GM18861 (cell line): ENCODE measurements at regions not wholly inside any gene's neighbourhood (a gene's known extent, or its start where the extent isn't known, plus 50 kb on each side); places are given as distances from the start of the nearest gene placed in this dataset.
A peak's percentile ranks its signal among the peaks of the same experiment; 100 is the strongest.

Experiments used
- ATAC-seq: cut with Tn5 transposase; IDR thresholded peaks from one replicate; pipeline ENCODE4 v1.9.1; 2021; ENCODE audit not compliant: unreplicated experiment

DNA sequence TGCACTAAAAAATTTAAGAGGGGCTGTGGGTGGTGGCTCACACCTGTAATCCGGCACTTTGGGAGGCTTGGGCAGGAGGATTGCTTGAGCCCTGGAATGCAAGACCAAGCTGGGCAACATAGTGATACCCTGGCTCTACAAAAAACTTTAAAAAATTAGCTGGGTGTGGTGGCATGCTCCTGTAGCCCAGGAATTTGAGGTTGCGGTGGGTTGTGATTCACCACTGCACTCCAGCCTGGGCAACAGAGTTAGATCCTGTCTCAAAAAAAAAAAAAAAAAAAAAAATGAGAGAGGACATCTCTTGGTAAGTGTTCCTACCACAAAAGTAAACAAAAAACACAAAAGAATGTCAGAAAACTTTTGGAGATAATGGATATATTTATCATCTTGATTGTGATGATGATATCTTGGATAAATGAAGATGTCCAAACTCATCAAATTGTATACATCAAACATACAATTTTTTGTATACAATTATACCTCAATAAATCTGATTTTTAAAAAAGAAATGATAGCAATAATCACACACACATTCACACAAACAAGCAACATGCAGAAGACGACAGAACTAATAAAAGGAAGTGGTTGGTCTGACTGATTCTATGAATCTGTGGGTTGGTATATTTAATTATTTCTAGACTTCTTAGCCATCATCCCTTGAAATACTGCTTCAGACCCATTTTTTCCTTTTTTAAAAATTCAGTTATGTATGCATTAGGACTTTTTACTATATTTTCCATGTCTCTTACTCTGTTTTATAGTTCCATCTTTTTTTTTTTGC is 465.9 kb downstream of the PLA2G4A start:
- no peak for ATAC-seq

DNA sequence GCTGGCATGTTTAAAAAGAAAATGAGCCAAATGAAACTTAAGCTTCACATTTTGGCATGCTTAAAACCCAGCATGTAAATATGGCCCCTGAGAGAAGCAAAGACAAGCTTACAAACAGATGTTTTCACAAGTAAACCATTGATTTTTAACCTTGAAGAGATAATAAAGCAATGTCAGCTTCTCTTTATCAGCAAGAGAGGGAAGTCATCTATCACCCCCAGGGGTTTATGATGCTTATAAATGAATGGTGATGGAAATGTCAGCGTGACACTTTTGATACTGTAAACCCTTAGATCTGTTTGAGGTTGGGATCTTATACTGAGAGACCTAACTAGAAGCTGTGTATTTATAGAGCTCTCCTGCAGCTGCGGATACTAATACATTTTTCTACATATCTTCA is 471.3 kb downstream of the PLA2G4A start:
- ATAC-seq, result no peak

DNA sequence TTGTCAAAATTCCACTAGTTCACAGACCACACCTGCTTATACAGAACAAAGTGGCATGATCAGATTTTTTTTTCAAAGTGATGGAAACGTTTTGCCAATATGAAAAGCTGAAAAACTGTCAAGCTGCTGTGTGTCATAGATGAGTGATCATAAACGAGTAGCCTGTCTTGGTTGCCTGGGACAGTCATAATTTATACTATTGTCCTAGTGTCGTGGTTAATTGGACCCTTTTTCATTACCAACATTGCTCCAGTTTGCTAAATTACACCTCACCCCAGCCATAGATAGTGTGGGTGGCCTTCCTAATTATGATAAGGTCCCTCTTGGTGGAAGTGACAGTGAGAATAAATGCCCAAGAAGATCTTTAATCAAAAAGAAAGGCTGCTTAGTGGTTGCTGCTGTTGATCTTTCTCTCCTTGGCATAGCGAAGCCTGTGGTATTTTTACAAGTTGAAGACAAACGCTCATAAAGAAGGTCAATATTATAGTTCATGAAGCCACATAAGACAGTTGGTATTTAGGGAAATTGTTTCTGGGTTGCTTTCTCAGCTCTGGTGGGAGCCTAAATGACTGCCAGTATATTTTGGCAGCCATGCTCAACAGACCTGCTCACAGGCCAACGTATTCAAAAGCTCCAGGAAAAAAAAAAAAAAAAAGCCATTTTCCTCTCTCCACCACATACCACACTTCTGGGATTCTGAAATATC is 478.1 kb downstream of the PLA2G4A start:
- no peak for ATAC-seq

GRCh38 chr1:187310038-187310631 is 481.4 kb downstream of the PLA2G4A start:
- ATAC-seq, result no peak

GRCh38 chr1:187313115-187313514 is 484.4 kb downstream of the PLA2G4A start:
- no peak for ATAC-seq

DNA sequence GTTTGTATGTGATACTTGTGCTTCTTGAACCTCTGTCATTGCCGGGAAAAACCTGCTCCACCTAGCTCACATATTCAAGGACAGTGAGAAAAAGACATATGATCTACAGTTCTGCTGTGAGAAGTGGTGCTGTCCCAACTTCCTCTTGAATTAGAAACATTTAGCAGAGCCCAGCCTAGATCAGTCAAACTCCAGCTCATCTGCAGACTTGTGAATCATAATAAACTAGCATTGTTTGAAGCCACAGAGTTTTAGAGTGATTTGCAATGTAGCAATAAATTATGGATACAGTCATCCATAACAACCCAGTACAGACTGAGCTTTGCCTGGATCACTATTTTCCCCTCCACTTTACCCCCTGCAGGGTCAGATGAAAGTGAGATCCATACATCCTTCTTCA is 497.8 kb downstream of the PLA2G4A start:
- no peak for ATAC-seq

- ATAC-seq, result no peak
Observed at GRCh38 chr1:187336441-187337168, 507.9 kb downstream of the PLA2G4A start.

- ATAC-seq, result no peak
Observed at GRCh38 chr1:187338762-187339412, 510.1 kb downstream of the PLA2G4A start.

DNA sequence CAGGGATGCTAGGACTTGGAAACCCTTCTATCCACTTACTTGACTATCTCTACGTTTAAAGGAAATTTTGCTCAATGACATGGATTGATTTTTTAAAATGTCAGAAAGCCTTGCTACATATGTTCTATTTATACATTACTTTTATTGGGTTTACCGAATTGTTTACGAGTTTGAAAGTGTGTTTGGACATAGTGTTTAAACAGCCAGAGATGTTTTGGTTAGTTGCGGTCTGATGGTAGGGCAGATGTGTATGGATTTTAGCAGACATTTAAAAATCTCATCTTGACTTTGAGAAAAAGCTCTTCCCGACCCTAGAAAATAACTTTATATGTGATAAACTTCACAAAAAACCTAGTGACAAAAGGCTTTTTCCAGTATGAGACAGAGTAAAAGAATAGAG is 513.7 kb downstream of the PLA2G4A start:
- no peak for ATAC-seq

DNA sequence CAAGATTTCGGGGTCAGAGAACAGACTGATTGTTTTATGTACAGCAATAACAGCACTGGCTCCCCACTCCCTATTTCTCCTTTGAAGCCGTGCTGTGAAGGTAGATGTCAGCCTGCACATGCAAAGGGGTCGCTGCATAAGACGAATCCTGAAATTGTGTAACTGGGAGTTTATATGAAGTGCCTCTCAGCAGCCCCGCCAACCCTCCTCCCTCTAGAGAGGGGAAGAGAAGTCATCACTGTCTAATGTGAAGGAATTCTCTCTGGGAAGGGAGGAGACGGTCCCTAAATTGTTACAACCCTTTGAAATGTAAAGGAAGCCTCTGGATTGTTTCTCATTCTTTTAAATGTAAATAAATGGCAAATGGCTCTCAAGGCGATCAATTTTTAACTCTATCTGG is 545.3 kb downstream of the PLA2G4A start:
- ATAC-seq, result no peak

GRCh38 chr1:187374742-187375141 is 546.0 kb downstream of the PLA2G4A start:
- ATAC-seq, result no peak

DNA sequence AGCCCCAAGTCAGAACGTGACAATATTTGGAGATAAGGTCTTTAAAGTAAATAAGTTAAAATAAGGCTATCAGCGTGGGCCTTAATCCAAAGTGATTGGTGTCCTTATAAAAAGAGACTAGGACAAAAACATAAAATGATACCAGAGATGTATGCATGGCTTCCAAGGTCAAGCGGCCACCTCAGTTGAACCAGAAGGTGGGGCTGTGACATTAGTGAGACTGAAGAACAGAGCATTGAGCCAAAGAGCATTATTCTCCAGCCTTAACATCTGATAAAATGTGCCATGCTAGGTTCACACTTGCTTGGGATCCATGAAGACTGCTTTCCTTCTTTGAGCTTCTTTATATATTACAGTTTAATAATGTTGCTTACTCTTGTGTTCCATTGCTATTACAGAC is 554.6 kb downstream of the PLA2G4A start:
- no peak for ATAC-seq

DNA sequence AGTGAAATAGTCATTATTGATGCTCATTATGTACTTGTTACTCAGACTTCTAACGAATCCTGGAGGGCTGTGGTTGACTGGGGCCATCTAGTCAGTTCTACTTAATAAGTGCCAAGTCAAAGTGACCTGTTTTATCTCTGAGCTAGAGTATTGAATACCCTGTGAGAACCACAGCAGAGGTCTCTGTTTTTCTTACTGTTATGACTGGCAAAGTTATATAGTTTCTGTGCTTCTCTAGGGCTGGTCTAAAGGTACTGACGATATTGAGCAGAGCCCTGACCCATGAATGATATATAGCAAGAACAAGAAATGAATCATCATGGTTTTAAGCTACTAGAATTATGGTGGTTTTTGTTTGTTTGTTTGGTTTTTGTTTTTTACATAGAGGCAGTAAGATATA is 555.8 kb downstream of the PLA2G4A start:
- ATAC-seq, result peak; percentile 74

GRCh38 chr1:187390215-187390818 is 561.6 kb downstream of the PLA2G4A start:
- ATAC-seq, result no peak

GRCh38 chr1:187396226-187396625 is 567.5 kb downstream of the PLA2G4A start:
- no peak for ATAC-seq

DNA sequence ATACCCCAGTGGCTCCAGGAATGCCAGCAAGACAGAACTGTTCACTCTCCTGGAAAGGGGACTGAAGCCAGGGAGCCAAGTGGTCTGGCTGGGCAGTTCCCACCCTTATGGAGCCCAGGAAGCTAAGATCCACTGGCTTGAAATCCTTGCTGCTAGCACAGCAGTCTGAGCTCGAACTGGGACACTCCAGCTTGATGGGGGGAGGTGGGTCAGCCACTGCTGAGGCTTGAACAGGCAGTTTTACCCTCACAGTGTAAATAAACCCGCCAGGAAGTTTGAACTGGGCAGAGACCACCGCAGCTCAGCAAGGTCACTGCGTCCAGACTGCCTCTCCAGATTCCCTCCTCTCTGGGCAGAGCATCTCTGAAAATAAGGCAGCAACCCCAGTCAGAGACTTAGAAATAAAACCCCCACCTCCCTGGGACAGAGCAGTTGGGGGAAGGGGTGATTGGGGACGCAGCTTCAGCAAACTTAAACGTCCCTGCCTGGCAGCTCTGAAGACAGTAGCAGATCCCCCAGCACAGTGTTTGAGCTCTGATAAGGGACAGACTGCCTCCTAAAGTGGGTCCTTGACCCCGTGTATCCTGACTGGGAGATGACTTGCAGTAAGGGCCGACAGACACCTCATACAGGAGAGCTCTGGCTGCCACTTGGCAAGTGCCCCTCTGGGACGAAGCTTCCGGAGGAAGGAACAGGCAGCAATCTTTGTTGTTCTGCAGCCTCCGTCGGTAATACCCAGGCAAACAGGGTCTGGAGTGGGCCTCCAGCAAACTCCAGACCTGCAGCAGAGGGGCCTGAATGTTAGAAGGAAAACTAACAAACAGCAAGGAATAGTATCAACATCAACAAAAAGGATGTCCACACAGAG is 568.4 kb downstream of the PLA2G4A start:
- no peak for ATAC-seq

GRCh38 chr1:187408212-187409004 is 579.7 kb downstream of the PLA2G4A start:
- ATAC-seq, result no peak

DNA sequence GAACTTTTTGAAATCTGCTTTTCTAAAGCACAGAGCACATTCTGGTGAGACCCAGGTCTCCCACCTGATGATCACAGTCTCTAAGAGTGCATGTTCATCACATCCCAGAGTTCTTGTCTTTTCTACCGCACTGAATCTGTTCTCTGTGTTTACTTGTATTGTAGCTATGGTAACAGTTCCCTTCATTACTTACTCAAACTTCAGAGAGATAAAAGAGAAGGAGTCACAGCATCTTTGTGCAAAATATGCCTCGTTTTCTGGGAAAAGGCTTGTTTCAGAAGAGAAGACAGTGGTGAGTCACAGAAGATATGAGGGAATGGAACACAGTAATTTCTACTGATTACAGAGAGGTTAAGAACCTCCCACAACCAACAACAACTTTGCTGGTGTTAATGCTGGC is 580.6 kb downstream of the PLA2G4A start:
- no peak for ATAC-seq

GRCh38 chr1:187411118-187411517 is 582.4 kb downstream of the PLA2G4A start:
- no peak for ATAC-seq
